ENCODE measurements at regions not wholly inside any gene's neighbourhood (a gene's known extent, or its start where the extent isn't known, plus 50 kb on each side); places are given as distances from the start of the nearest gene placed in this dataset.

DNA sequence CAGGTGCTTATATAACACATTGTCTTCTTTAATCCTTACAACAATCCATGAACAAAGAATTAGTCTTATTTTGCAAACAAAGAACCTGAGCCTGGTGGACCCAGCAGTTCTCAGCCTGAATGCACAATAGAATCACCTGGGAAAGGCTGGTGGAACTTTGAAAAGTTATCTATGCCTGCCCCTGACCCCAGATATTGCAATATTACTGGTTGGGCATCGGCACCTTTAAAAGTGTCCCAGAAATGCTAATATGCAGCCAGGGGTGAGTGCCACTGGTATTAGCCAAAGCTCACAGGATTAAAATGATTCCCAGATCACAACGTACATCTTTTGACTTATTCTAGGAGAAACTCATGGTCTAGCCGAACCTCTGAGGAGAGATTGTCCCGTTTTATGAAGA, 268.8 kb downstream of the KLF5 start:
- H3K4me1 Mint-ChIP-seq (ENCODE audit: unreplicated experiment): peaks cover 17% of the 10 kb centered on the region
- no peak for DNase-seq (ENCODE audit: low spot score)
- TF ChIP-seq, protein P1, sequence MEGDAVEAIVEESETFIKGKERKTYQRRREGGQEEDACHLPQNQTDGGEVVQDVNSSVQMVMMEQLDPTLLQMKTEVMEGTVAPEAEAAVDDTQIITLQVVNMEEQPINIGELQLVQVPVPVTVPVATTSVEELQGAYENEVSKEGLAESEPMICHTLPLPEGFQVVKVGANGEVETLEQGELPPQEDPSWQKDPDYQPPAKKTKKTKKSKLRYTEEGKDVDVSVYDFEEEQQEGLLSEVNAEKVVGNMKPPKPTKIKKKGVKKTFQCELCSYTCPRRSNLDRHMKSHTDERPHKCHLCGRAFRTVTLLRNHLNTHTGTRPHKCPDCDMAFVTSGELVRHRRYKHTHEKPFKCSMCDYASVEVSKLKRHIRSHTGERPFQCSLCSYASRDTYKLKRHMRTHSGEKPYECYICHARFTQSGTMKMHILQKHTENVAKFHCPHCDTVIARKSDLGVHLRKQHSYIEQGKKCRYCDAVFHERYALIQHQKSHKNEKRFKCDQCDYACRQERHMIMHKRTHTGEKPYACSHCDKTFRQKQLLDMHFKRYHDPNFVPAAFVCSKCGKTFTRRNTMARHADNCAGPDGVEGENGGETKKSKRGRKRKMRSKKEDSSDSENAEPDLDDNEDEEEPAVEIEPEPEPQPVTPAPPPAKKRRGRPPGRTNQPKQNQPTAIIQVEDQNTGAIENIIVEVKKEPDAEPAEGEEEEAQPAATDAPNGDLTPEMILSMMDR (IDR thresholded peaks at IDR 0.05; ENCODE audit: unreplicated experiment): no peak
- no peaks in the 10 kb centered on the region for H3K36me3 Mint-ChIP-seq (ENCODE audit: low read depth, unreplicated experiment)
- H3K4me3 Mint-ChIP-seq (ENCODE audit: unreplicated experiment): no peak overlapping the region
- no peak overlapping the region for H3K27ac Mint-ChIP-seq (ENCODE audit: unreplicated experiment)
- no peaks in the 10 kb centered on the region for H3K27me3 Mint-ChIP-seq (ENCODE audit: unreplicated experiment)
- H3K9me3 Mint-ChIP-seq (ENCODE audit: unreplicated experiment): no peaks in the 10 kb centered on the region

GRCh38 chr13:73325723-73326558, 267.1 kb downstream of the KLF5 start:
- TF ChIP-seq, protein P1 (IDR thresholded peaks at IDR 0.05; ENCODE audit: unreplicated experiment): no peak
- no peaks in the 10 kb centered on the region for H3K27me3 Mint-ChIP-seq (ENCODE audit: unreplicated experiment)
- H3K4me3 Mint-ChIP-seq (ENCODE audit: unreplicated experiment): no peak overlapping the region
- no peak for DNase-seq (ENCODE audit: low spot score)
- H3K36me3 Mint-ChIP-seq (ENCODE audit: low read depth, unreplicated experiment): no peaks in the 10 kb centered on the region
- H3K9me3 Mint-ChIP-seq (ENCODE audit: unreplicated experiment): no peaks in the 10 kb centered on the region
- no peak overlapping the region for H3K27ac Mint-ChIP-seq (ENCODE audit: unreplicated experiment)
- peaks cover 17% of the 10 kb centered on the region for H3K4me1 Mint-ChIP-seq (ENCODE audit: unreplicated experiment)

DNA sequence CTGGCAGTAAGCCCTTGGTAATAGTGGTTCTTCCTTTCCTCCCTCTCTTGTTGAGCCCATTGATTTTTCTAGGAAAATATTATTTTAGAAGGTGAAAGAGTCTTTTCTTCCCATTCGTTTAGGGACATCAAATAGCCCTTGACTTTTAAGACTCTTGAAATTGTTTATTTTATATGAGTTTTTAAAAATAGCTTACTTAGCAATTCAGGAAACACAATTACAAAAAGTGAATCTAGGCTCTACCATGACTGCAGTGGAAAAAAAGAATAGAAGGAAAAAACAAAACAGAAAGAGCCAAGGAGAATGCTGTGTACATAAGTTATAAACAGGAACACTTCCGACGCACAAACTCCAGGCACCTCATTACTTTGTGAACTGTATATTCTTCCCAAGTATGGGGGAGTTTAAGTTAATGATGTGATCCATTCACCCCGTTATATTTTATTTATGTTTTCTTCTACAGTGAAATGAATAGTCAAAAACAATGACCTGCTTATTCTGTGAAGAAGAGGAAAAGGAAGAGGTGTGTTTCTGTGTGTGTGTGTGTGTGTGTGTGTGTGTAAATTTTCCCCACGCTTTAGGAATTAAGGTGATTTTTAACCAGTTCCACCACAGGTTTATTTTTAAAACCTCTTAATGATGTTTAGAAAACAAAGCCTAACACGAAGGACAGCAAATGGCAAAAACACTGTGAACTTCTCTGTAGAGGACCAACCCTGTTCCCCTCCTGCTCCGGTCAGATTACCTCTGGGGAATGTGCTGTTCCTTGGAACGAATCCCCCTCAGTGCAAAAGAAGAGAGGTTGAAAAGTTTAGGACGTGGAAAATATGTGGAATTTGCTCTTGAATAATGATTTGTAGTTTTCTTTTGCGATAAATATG, 266.3 kb downstream of the KLF5 start:
- Mint-ChIP-seq H3K27ac (ENCODE audit: unreplicated experiment) (no peak overlapping the region), H3K36me3 (ENCODE audit: low read depth, unreplicated experiment) (no peaks in the 10 kb centered on the region), H3K4me1 (ENCODE audit: unreplicated experiment) (peaks cover 17% of the 10 kb centered on the region), H3K9me3 (ENCODE audit: unreplicated experiment) (no peaks in the 10 kb centered on the region), H3K27me3 (ENCODE audit: unreplicated experiment) (no peaks in the 10 kb centered on the region), H3K4me3 (ENCODE audit: unreplicated experiment) (no peak overlapping the region)
- no peak for DNase-seq (ENCODE audit: low spot score)
- TF ChIP-seq, protein P1 (IDR thresholded peaks at IDR 0.05; ENCODE audit: unreplicated experiment): no peak

DNA sequence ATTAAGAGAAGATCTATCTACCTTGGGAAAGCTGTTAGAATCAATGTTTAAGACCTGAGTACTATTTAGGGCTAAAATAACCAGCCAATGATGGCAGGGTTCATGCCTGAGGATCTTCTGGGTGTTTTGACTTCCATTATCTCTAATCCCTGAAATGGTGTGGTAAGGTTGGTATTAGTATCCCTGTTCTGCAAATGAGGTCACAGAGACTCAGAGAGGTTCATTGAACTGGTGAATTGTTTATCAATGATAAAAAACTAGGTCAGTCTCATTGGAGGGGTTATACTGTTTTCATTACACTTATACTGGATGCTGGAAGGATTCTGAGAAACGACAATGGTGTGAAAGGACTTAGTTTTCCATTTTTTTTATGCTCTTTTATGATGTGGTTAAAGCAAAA, 264.8 kb downstream of the KLF5 start:
- Mint-ChIP-seq H3K4me1 (ENCODE audit: unreplicated experiment) (peaks cover 17% of the 10 kb centered on the region), H3K27ac (ENCODE audit: unreplicated experiment) (no peak overlapping the region), H3K9me3 (ENCODE audit: unreplicated experiment) (no peaks in the 10 kb centered on the region), H3K4me3 (ENCODE audit: unreplicated experiment) (no peak overlapping the region), H3K36me3 (ENCODE audit: low read depth, unreplicated experiment) (no peaks in the 10 kb centered on the region), H3K27me3 (ENCODE audit: unreplicated experiment) (no peaks in the 10 kb centered on the region)
- TF ChIP-seq, protein P1 (IDR thresholded peaks at IDR 0.05; ENCODE audit: unreplicated experiment): no peak
- DNase-seq (ENCODE audit: low spot score): no peak

Measured in endothelial cell (in vitro differentiated cells).